Posterior cingulate gyrus (tissue), 11 donors: ENCODE measurements at regions not wholly inside any gene's neighbourhood (a gene's known extent, or its start where the extent isn't known, plus 50 kb on each side); places are given as distances from the start of the nearest gene placed in this dataset.
"Not testable (repeated sequence)": the region's sequence is repeated elsewhere in the genome, so short reads cannot be mapped to it uniquely, and the experiment has no call there.

Experiments
- DNase-seq, 10 donors: peaks; one replicate each; pipeline versions ENCODE4 v3.0.0 to v3.0.0-alpha.2; 2020 to 2021; ENCODE audit warnings: mixed read lengths in 3 of 10
- intact Hi-C: fragments of 100-400 bp; cut with DNase I; formaldehyde crosslinking; loops from one replicate; pipeline ENCODE4 v1.15.1; 2023

GRCh38 chrX:65971151-65971550 is 68.7 kb downstream of the VSIG4 start:
- intact Hi-C loops, result no loop called here
- peak in 3 of 10 donors; percentile 60 to 77 (median 67) for DNase-seq

DNA sequence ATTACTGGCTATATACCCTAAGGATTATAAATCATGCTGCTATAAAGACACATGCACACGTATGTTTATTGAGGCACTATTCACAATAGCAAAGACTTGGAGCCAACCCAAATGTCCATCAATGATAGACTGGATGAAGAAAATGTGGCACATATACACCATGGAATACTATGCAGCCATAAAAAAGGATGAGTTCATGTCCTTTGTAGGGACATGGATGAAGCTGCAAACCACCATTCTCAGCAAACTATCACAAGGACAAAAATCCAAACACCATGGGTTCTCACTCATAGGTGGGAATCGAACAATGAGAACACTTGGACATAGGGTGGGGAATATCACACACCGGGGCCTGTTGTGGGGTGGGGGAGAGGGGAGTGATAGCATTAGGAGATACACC is 72.7 kb downstream of the VSIG4 start:
- DNase-seq, intact Hi-C loops: not testable (repeated sequence)

DNA sequence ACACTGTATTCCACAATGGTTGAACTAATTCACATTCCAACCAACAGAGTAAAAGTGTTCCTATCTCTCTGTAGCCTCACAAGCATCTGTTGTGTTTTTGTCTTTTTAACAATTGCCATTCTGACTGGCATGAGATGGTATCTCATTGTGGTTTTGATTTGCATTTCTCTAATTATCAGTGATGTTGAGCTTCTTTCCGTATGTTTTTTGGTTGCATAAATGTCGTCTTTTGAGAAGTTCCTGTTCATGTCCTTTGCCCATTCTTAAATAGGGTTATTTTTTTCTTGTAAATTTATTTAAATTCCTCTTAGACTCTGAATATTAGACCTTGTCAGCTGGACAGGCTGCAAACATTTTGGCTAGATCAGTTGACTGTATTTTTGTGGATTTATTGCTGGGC is 78.2 kb downstream of the VSIG4 start:
- intact Hi-C loops, result no loop called here
- no peak for DNase-seq

DNA sequence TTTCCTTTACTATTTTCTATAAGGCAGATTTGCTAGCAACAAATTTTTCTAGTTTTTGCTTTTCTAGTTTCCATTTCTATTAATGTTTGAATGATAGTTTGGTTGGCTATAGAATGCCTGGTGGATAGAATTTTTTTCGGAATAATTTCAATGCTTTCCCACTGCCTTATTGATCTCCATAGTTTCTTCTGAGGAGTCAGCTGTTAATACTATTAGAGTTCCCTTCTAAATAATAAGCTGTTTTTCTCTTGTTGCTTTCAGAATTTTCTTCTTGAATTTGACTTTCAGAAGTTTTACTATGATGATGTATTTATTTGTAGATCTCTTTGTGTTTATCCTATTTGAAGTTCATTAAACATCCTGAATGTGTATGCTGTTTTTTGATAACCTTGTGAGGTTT is 91.8 kb downstream of the VSIG4 start:
- intact Hi-C loops, result no loop called here

GRCh38 chrX:65941775-65942174 is 98.1 kb downstream of the VSIG4 start:
- DNase-seq, result no peak
- intact Hi-C loops, result no loop called here

More for the DNA sequence above, 91.8 kb downstream of the VSIG4 start:
- no peak for DNase-seq

DNA sequence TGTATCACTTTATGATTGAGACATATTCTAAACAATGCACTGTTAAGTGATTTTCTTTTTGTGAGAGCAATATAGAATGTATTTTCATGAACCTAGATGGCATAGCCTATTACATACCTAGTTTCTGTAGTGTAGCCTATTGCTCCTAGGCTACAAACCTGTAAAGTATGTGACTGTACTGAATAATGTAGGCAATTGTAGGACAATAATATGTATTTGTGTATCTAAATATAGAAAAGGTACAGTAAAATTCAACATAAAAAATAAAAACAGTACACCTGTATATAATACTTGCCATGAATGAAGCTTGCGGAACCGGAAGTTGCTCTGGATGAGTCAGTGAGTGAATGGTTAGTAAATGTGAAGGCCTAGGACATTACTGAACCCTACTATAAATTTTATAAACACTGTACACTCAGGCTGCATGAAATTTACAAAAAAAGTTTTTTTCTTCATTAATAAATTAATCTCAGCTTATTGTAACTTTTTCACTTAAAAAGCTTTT is 106.7 kb downstream of the VSIG4 start:
- intact Hi-C loops, result no loop called here
- no peak for DNase-seq

DNA sequence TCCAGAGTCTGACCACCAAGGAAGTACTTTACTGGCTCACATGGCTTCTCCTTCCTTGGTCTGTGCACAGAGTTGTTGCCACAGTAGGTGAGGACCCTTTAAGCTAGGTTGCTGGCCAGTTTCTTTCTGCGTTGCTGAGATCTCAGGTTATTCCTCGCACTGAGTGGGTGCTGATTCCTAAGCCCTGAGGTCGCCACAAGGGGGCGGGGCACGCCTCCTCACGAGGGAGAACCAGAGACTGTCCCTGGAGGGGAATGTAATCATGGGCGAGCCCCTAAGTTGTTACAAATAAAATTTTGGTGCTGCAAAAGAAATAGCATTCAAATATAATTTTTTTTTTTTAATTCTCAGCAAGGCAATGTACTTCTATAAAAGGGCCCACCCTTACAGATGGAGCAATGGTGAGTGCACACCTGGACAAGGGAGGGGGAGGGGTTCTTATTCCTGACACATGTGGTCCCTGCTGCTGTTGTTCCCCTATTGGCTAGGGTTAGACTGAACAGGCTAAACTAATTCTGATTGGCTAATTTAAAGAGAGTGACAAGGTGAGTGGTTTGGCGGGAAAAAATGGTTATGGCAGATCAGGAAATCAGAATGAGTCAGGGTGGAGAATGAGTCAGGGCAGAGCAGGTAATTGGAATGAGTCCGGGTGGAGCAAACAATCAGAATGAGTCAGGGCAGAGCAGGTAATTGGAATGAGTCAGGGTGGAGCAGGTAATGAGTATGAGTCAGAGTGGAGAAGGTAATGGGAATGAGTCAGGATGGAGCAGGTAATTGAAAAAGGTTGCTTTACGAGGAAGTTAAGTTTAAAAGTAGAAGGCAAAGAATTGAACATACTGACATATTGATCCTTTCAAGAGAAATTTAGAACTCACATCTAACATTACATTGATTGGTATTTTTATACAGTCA is 107.5 kb downstream of the VSIG4 start:
- intact Hi-C loops, result no loop called here
- DNase-seq, result peak in 1 of 10 donors; percentile 46

- intact Hi-C loops, result no loop called here
- no peak for DNase-seq
These were observed 111.4 kb downstream of the VSIG4 start for GRCh38 chrX:65928522-65928921.

DNA sequence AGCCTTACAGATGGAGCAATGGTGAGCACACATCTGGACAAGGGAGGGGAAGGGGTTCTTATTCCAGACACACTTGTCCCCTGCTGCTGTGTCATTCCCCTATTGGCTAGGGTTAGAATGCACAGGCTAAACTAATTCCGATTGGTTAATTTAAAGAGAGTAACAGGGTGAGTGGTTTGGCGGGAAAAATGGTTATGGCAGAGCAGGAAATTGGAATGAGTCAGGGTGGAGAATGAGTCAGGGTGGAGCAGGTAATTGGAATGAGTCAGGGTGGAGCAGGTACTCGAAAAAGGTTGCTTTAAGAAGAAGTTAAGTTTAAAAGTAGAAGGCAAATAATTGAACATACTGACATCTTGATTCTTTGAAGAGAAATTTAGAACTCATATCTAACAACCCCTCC is 112.5 kb downstream of the VSIG4 start:
- DNase-seq, intact Hi-C loops: not testable (repeated sequence)

- intact Hi-C loops, result no loop called here
- DNase-seq, result no peak
These were observed 113.5 kb downstream of the VSIG4 start for GRCh38 chrX:65926095-65927019.

- intact Hi-C loops, result no loop called here
These were observed 114.3 kb downstream of the VSIG4 start for GRCh38 chrX:65925592-65925991.

GRCh38 chrX:65925005-65925404 is 114.9 kb downstream of the VSIG4 start:
- DNase-seq, result peak in 1 of 10 donors; percentile 46
- intact Hi-C loops, result no loop called here

More at GRCh38 chrX:65925592-65925991, 114.3 kb downstream of the VSIG4 start:
- no peak for DNase-seq

GRCh38 chrX:65921363-65921762 is 118.5 kb downstream of the VSIG4 start:
- DNase-seq, result no peak
- intact Hi-C loops, result no loop called here

GRCh38 chrX:65920620-65921019 is 119.3 kb downstream of the VSIG4 start:
- intact Hi-C loops, result no loop called here

DNA sequence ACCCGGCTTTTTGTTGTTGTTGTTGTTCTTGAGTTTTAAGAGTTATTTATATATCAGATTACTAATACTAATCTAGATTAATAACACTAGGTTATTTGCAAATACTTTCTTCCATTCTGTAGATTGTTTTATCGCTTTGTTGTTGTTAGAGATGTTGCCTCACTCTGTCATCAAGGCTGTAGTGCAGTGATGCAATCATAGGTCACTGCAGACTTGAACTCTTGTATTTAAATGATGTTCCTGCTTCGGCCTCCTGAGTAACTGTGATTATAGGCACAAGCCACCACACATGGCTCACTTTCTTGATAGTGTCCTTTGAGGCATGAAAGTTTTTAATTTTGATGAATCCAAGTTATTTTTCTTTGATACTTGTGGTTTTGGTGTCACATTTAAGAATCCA is 129.0 kb downstream of the VSIG4 start:
- intact Hi-C loops, result no loop called here
- DNase-seq, result no peak

More at GRCh38 chrX:65920620-65921019, 119.3 kb downstream of the VSIG4 start:
- DNase-seq, result no peak

- DNase-seq, result no peak
- intact Hi-C loops, result no loop called here
These were observed 136.1 kb downstream of the VSIG4 start for GRCh38 chrX:65903750-65904149.

- intact Hi-C loops, result no loop called here
- no peak for DNase-seq
These were observed 137.9 kb downstream of the VSIG4 start for GRCh38 chrX:65902011-65902410.

- DNase-seq, result no peak
- intact Hi-C loops, result no loop called here
These were observed 138.7 kb downstream of the VSIG4 start for GRCh38 chrX:65900850-65901844.

DNA sequence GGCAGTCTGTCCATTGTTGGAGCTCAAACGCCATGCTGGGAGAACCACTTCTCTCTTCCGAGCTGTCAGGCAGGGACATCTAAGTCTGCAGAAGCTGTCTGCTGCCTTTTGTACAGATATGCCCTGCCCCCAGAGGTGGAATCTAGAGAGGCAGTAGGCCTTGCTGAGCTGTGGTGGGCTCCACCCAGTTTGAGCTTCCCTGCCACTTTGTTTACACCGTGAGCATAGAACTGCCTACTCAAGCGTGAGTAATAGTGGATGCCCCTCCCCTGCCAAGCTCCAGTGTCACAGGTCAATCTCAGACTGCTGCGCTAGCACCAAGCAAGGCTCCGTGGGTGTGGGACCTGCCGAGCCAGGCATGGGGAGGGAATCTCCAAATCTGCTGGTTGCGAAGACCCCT is 145.7 kb downstream of the VSIG4 start:
- DNase-seq, result no peak
- intact Hi-C loops, result no loop called here

DNA sequence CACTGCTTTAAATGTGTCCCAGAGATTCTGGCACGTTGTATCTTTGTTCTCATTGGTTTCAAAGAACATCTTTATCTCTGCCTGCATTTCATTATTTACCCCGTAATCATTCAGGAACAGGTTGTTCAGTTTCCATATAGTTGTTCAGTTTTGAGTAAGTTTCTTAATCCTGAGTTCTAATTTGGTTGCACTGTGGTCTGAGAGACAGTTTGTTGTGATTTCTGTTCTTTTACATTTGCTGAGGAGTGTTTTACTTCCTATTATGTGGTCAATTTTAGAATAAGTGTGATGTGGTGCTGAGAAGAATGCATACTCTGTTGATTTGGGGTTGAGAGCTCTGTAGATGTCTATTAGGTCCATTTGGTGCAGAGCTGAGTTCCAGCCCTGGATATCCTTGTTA is 148.1 kb downstream of the VSIG4 start:
- DNase-seq, intact Hi-C loops: not testable (repeated sequence)
